NCI-H1930 (cell line): ENCODE measurements at regions not wholly inside any gene's neighbourhood (a gene's known extent, or its start where the extent isn't known, plus 50 kb on each side); places are given as distances from the start of the nearest gene placed in this dataset.

Source experiments
- DNase-seq, 2 experiments: peaks; one replicate each; lab custom pipeline; 2025; lab: John Stamatoyannopoulos, UW

DNA sequence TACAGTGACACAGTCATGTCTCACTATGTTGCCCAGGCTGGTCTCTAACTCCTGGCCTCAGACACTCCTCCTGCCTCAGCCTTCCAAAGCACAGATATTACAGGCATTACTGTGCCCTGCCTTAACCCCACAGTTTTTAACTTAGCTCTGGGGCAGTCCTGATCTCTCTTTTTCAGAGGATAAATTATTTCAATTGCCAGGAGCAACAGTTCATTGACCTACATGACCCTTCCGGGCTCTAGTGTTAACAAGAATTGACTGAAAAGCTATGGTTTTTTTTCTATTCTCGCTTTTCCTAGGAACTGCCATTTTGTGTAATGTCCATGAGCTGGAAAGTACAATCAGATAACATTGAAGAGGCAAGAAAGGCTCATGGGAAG is 92.8 kb downstream of the HNRNPLL start:
- DNase-seq, result no peak

DNA sequence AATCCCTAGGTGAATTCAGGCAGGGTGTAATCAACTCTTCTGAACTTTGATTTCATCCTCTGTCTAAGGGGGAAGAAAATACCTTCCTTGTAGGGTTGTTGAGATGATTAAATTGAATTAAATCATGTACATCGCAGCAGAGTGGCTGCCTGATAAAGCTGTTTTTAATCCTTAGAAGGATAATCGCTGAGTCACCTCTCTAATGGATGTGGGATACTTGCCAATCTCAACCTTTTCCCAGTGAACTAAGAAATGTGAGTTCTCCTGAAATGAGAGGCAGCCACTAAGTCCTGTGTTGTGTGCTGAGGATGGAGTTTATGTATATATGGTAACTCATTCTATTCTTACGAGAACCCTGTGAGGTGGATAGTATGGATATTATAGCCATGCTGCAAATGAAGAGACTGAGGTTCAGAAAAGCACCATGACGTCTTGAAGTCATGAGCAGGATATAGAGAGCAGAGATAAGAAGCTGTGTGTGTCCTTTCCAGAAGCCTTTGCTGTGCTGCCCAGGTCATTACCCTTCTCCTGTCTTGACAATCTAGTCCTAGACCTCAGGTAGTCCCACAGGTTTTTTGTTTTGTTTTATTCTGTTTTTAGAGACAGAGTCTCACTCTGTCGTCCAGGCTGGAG is 93.3 kb downstream of the HNRNPLL start:
- DNase-seq, result no peak

DNA sequence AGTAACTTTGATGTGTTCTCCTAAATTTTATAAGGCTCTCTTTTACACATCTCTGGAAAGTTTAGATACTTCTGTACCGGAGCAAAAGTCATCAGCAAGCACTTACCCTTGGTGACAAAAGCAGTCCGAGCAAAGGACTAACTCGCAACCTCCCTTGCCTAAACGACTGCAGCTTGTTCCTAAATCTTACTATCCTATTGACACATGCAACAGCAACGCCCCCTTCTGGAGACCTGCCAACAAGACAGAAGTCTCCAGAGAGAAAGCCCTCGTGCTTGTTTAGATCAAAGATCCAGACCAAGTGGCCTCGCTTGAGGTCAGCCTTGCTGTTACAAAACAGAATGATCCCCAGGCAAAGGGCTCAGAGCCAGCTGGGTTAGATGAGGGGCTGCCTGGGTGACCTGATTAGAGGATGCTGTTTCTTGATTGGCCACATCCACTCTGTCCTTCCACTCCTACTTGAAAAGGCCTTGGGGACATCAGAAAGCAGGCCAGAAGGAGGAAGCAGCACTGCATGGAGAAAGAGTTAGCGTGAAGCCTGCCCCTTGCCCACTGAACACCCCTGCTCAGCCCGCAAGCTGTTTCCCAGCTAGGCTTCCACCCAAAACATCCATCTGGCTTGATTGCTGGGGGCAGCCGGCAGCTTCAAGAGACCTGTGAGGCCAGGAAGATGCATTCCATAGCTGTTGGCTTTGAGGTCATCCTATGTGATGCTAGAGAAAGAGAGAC is 94.3 kb downstream of the HNRNPLL start:
- DNase-seq, result peak; percentile 34 to 71

DNA sequence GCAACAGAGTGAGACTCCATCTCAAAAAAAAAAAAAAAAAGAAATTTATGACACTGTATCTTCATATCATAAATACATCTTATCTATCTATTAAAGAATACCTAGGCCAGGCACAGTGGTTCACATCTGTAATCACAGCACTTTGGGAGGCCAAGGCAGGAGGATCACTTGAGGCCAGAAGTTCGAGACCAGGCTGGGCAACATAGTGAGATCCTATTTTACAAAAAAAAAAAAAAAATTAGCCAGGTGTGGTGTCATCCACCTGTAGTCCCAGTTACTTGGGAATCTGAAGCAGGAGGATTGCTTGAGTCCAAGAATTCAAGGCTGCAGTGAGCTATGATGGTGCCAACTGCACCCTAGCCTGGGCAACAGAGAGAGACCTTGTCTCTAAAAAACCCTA is 95.0 kb downstream of the HNRNPLL start:
- DNase-seq, result no peak

DNA sequence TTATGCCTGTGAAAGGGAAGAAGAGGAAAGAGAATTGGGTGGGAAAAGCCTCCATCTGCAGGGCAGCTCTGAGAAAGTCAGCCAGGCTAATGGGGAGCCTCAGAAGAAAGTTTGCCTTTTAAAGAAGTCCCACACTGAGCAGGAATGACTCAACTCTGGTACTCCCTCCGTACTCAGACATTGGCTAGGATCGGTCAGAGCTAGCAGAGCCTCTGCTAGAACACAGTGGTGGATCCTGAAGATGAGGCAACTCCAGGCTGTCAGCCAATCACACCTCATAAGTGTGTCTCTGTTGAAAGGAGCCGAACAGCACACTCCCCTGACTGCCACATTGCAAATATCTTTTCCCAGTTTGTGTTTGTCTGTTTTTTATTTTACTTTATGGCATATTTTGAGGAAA is 96.9 kb downstream of the HNRNPLL start:
- DNase-seq, result no peak

DNA sequence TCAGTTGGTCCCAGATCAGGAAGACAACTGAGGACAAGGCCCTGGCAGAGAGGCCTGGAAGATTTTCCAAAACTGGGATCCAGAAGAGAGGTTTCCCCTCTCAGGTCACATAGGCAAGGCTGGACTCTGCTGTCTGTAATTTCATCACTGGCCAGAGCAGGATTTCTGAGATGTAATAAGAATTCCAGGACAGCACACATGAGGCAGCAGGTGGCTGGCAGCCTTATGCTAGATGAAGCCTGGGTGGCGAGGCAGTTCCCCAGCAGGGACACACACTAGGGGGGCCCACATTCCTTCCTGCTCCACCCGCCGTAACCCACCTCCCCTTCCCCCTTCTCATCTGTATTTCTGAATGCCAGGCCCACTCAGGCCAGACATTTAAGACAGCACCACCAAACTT is 98.6 kb downstream of the HNRNPLL start:
- DNase-seq, result no peak

DNA sequence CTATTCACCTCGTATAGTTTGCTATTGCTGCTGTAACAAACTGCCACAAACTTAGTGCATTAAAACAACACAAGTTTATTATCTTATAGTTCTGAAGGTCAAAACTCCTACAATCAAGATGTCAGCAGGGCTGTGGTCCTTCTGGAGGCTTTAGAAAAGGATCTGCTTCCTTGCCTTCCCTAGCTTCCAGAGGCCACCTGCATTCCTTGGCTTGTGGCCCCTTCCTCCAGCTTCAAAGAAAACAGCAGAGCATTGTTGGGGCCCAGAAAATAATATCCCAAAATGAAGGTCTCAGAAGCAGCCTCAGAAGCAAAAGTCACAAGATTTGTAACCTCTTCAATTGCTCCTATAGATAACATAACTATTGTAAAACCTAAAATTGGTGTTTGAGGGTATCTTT is 100.6 kb downstream of the HNRNPLL start:
- no peak for DNase-seq

DNA sequence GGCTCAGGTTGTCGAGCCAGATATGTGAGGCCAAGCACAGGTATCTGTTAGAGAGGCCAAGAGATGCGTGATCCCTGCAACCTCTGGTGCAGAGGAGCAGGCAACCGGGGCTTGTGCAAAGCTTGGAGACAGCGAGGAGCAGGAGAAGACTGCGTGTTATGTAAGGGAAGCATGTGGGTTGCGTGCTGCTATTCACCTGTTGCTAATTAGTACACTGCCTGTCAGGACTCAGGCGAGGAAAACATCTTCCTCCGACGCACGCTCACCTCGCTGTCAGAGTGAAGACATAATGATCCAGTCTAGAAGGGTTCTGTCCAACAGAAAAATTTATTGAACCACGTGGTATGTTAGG is 102.5 kb downstream of the HNRNPLL start:
- DNase-seq, result no peak

DNA sequence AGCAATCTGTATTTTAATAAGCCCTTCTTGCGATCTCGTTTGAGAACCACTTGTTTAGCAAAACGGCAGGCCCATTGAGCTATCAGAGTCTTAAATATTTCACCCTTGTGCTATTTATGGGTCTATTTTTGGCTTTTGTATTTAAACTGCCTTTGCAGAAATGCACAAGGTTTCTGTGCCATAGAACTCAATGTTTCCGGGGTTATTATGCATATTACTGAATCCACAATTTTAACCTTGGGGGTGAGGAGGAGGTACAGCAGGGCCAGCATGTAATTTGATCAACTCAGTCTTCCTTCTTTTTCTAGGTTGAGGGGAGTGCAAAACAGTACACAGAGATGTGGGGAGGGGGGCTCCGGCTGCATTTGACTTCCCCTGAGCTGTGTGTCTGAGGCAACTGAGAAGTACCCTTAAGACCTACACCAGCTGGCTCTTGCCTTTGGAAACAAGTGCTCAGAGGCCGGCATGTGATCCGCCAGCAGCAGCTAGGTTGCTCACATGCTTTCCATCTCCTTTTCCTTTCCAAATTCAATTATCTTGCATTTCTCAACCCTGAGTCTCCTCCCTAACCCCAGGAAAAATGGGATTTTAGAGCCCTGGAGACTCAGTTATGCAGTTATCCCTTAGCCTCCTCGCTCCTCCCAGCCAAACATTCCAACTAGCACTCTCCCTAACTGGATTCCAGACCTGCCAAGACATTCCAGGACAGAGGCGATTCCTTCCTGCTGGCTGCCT is 103.0 kb downstream of the HNRNPLL start:
- DNase-seq, result no peak

DNA sequence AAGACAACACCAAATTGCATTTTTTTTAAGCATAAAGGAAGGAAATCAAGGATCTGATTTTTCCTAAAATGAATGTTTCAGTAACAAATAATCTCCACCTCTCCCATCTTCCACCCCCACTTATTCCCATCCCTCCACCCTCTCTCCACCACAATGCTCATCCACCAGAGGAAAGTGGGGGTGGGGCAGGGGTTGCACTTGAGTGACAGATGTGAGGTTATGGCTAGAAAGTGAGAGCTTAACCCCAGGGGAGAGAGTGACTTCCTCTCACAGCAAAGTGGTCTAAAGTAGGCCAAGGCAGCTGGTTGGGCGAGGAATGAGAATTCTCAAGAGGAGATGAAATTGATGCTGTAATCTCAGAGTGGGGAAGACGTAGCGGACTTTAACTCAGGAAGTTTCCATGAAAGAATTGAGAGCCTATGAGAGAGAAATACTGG is 104.7 kb downstream of the HNRNPLL start:
- DNase-seq, result no peak

DNA sequence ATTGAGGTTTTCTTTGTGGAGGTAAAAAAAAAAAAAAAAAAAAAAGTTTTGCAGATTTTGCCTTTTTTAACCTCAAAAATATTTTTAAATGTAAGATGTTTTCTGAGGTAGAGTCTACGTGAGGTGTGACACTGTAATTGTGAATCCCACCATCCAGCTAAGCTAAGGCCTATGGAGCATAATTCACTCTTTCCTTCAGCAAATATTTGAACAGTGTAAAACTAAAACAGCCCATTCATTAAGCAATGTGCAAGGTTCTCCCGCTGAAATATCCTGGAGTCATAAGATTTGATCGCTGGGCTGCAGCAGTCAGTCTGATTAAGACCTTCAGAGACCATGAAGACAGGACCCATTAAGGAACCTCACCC is 105.1 kb downstream of the HNRNPLL start:
- DNase-seq, result no peak

DNA sequence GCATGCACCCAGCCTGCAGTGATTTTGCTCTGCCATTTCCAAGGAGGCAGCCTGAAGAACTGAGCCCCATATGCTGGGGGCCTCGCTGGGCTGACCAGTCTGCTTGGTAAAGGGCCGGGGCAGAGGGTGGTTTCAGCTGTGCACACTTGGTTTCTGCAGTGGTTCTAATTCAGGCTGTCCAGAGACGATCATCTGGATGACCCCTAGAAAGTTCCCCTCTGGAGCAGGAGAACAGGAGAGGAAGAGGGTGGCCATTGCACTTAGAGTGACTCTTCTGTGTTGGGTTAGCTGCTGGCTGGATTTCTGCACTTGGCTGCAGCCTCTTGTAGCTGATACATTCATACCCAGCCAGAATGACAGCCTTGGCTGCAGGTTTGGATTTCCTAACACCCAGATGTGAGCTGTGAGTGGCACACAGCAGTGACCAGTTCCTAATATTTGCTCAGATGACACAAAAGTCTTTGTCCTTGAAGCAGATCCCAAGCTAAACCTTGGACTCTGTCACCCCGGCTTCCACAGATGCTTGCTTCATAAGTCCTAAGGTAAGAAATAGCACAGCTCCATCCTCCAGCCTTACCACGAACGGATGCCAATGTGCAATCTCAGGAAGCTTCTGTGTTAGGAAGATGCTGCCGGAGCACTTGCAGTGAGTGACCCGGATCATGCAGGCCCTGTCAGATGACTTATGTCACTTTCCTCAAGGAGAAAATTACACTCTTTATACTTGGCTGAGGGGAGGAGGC is 105.6 kb downstream of the HNRNPLL start:
- no peak for DNase-seq

DNA sequence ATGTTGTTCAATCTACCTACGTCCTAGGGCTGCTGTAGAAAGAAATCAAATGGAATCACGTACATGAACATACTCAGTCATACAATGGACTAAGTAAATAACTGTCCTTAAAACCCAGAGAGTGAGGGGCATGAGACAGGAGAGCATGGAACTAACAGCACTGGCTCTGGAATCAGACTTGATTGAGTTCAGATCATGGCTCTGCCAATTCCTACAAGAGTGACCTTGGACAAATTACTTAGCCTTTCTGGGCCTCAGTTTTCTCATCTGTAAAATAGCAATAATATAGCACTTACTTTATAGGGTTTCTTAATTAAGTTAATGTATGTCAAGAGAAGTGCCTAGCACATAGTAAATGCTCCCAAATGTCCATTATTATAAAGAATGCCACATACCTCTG is 106.8 kb downstream of the HNRNPLL start:
- DNase-seq, result no peak

DNA sequence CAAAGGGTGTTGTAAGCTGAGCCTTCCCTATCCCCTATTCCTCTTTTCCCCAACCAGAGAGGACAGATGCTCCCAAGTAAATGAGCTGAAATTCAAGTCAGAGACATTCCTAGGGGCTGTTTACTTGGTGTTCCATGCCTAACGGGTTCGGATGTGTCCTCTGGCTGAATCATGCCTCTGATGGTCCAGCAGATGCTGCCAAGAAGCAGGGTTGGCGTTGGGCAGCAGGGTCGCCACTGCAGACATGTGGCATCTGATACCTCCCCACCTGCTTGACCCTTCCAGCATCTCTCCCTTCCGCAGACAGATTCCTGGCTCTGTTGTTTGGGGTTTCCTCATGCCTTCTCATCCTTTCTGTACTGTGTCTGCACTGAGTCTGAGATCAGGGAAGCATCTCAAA is 108.3 kb downstream of the HNRNPLL start:
- DNase-seq, result no peak

DNA sequence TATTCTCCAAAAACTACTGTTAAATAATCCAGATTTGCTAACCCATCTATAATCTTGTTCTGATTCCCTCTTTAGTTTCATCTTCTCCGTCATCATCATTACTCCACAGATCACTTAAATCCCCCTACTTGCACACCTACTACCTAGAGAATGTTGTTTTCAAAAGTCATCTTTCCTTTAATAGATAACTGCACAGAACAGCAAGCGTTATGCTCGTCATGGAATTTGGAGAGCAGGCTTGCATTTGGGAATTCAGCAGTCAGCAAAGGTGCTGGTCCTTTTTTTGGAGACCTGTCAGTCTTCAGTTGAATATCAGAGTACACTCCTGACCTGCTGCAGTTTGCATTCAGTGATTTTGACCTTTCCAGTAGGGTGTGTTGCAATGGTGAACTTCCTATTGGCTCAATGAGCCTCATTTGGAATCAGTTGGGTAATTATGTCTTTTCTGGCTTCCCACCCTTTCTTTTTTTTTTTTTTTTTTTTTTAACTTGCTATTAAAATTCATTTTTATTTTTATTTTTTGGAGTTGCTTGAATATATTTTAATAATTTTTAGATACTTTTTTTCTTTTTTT is 110.6 kb downstream of the HNRNPLL start:
- no peak for DNase-seq

DNA sequence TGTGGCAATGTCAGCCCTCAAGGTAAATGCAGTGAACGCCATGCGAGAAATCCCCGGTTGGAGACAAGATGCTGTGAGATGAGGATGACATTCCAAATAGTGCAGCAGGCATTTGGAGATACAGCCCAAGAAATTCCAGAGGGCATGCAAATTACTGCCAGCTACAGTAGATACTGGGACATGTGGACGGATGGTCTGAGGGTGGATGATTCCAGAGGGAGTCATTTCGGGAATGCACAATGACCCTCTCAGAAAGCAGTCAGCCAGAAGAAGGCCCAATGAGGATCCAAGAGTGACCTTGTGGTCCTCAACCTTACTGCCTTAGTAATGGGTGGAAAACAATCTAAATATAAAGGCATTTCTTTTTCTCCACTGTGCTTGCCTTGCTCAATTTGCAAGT is 111.3 kb downstream of the HNRNPLL start:
- no peak for DNase-seq

DNA sequence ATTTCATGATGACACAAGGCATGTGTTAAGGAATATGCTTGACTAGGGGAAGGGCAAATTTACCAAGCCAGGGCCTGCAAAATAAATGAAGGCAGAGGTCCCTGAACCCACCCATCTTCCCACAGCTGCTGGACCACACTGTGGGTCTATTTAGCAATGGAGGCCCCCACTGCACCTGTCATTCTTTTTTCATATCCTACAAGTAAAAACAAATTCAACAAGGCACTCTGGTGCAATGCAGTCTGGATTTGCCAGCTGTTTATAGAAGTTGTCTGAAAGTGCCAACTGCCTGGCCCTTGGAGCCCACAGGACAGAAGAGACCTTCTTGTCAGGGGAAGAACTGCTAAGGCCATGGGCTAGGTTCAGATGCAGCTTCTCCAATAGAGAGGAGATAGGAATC is 112.8 kb upstream of the ATL2 start:
- no peak for DNase-seq

DNA sequence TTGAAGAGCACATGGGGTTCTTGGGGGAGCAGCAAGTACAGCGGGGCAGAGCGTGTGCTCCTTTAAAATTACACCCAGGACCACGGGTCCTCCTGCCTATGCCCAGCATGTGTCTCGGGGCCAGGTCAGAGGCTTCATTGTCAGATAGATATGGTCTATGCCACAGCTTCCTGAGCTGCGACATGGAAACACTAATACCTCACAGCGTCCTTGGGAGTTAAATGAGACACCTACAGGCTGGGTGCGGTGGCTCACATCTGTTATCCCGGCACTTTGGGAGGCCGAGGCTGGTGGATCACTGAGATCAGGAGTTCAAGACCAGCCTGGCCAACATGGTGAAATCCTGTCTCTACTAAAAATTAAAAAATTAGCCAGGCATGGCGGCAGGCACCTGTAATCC is 110.8 kb upstream of the ATL2 start:
- DNase-seq, result no peak

DNA sequence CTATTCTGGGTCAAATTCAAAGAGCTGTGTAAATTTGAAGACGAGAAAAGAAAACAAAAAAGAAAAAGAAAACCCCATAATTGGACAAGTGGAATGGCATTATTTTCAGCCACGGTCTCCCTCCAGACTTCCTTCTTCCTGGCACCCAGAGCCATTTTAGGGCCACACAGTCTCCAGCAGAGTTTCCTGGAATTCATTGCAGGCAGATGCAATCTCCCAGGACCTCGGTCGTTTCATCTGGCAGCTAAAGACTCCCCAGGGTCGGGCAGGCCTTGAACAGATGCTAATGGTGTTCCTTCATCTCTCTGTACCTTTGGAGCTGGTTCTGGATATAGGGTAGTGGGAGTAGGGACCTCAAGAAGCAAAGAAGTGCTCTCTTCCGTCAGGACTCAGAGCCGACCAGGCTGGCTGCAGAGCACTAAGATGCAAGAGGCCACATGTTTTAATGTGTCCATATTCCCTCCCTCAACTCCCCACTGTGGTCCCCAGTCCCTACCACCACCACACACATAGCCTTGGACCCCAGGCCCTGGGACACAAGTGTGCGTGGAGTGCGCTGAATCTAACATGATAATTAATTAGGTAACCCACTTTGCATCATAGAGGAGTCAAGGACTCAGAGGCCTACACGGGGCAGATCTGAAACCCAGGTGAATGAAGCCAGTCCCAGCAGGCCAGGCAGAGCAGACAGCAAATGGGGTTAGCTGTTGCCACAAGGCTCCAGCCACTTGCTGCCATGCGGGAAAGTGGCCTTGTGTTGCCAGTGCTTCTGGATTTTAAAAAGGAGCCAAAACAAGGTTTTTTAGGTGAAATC is 109.3 kb upstream of the ATL2 start:
- no peak for DNase-seq

DNA sequence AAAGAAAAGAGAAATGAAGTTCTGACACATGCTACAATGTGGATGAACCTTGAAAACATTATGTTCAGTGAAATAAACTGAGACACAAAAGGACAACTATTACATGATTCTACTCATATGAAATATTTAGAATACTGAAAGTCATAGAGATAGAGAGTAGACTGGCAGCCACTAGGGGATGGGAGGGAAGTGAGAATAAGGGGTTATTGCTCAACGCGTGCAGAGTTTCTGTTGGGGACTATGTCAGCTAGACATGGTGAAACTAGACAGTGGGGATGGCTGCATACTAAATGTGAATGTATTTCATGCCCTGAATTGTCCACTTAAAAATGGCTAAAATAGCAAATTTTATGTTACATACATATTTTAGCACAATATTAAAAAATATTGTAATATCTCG is 108.7 kb upstream of the ATL2 start:
- no peak for DNase-seq

DNA sequence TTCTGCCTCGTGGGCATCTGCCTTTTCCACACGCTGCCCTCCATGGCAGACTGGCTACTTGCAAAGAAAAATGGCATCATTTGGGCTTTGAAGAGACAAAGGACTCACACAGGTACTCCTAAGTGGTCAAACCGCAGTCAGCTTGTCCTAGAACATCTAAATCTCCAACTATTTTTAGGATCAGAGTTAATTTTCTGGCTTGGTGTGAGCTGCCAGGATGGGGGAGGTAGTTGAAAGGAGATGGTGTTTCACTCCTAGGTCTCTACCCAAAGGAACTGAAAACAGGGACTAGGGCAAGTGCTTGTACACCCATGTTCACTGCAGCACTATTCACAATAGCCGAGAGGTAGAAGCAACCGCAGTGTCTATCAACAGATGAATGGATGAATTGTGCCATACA is 107.9 kb upstream of the ATL2 start:
- DNase-seq, result no peak
